Breast epithelium (tissue), 4 donors: ENCODE measurements at regions not wholly inside any gene's neighbourhood (a gene's known extent, or its start where the extent isn't known, plus 50 kb on each side); places are given as distances from the start of the nearest gene placed in this dataset.

Source experiments
- DNase-seq, 2 donors: peaks; one replicate each; pipeline ENCODE4 v3.0.0-alpha.2; 2019; ENCODE audit warnings: low spot score in 2 of 2
- H3K27ac ChIP-seq, 2 donors: fragments of 200-600 bp; sonication (generic) in 1 of 2; one replicate each; pipeline ENCODE4 v1.5.1; 2016 to 2019; ENCODE audit warnings: mild to moderate bottlenecking in 1 of 2
- H3K27me3 ChIP-seq, 2 donors: fragments of 200-600 bp; sonication (generic) in 1 of 2; one replicate each; pipeline versions ENCODE4 v1.5.1 to v1.6.0; 2017 to 2019; ENCODE audit warnings: control low read depth in 1 of 2, mild to moderate bottlenecking in 1 of 2
- H3K36me3 ChIP-seq: fragments of 200-600 bp; one replicate; pipeline ENCODE4 v1.5.1; 2019
- H3K4me1 ChIP-seq, 2 donors: fragments of 200-600 bp; sonication (generic); one replicate each; pipeline ENCODE4 v1.5.1; 2016 to 2019; ENCODE audit warnings: control low read depth in 1 of 2
- H3K4me3 ChIP-seq, 3 donors: fragments of 200-600 bp; sonication (generic); 1 replicate in 2 of 3; 2 replicates in 1 of 3; pipeline ENCODE4 v1.5.1; 2016 to 2019; ENCODE audit warnings: mild to moderate bottlenecking in 3 of 3, moderate library complexity in 2 of 3
- H3K9me3 ChIP-seq, 2 donors: fragments of 200-600 bp; sonication (generic) in 1 of 2; one replicate each; pipeline ENCODE4 v1.5.1; 2016 to 2019; ENCODE audit warnings: control low read depth in 1 of 2
- POLR2A ChIP-seq: fragments of 450-650 bp; IDR thresholded peaks from one replicate; pipeline ENCODE4 v1.6.1; 2016; ENCODE audit warnings: antibody characterized with exemption, mild to moderate bottlenecking, moderate library complexity
- POLR2AphosphoS5 ChIP-seq, 3 donors: sonication (generic); formaldehyde crosslinking; IDR thresholded peaks; one replicate each; pipeline ENCODE4 v1.6.1; 2017; ENCODE audit warnings: antibody characterized with exemption in 3 of 3
- intact Hi-C: fragments of 100-400 bp; cut with DNase I; formaldehyde crosslinking; loops from one replicate; pipeline ENCODE4 v1.15.1; 2023; ENCODE audit warnings: low total_unique reads
- TF ChIP-seq, protein P1 (sequence below), 3 donors: fragments of 450-650 bp; IDR thresholded peaks; one replicate each; pipeline ENCODE4 v1.5.1; 2016 to 2017; ENCODE audit warnings: antibody characterized with exemption in 3 of 3, mild to moderate bottlenecking in 3 of 3, moderate library complexity in 3 of 3

- DNase-seq: no peak
- Histone ChIP-seq H3K4me1 (no peaks in the 10 kb centered on the region), H3K27ac (no peak overlapping the region), H3K27me3 (no peaks in the 10 kb centered on the region), H3K4me3 (no peak overlapping the region), H3K36me3 (no peaks in the 10 kb centered on the region), H3K9me3 (no peaks in the 10 kb centered on the region)
- TF ChIP-seq POLR2A: no peak
- TF ChIP-seq POLR2AphosphoS5 (IDR thresholded peaks at IDR 0.05): no peak
- TF ChIP-seq, protein P1, sequence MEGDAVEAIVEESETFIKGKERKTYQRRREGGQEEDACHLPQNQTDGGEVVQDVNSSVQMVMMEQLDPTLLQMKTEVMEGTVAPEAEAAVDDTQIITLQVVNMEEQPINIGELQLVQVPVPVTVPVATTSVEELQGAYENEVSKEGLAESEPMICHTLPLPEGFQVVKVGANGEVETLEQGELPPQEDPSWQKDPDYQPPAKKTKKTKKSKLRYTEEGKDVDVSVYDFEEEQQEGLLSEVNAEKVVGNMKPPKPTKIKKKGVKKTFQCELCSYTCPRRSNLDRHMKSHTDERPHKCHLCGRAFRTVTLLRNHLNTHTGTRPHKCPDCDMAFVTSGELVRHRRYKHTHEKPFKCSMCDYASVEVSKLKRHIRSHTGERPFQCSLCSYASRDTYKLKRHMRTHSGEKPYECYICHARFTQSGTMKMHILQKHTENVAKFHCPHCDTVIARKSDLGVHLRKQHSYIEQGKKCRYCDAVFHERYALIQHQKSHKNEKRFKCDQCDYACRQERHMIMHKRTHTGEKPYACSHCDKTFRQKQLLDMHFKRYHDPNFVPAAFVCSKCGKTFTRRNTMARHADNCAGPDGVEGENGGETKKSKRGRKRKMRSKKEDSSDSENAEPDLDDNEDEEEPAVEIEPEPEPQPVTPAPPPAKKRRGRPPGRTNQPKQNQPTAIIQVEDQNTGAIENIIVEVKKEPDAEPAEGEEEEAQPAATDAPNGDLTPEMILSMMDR (IDR thresholded peaks at IDR 0.05): no peak
- intact Hi-C loops: no loop called here
These were observed 101.0 kb downstream of the FOXG1 start for GRCh38 chr14:28867571-28867970.

- no peaks in the 10 kb centered on the region for H3K36me3 ChIP-seq
- intact Hi-C loops: no loop called here
- peaks cover 0 to 3% of the 10 kb centered on the region in 2 donors for H3K27me3 ChIP-seq
- no peaks in the 10 kb centered on the region for H3K9me3 ChIP-seq
- no peak overlapping the region for H3K27ac ChIP-seq
- no peaks in the 10 kb centered on the region for H3K4me1 ChIP-seq
- TF ChIP-seq, protein P1 (IDR thresholded peaks at IDR 0.05): no peak
- no peak for TF ChIP-seq POLR2A
- no peak for TF ChIP-seq POLR2AphosphoS5 (IDR thresholded peaks at IDR 0.05)
- no peak overlapping the region for H3K4me3 ChIP-seq
- DNase-seq: no peak
These were observed 103.5 kb downstream of the FOXG1 start for GRCh38 chr14:28870033-28870564.

GRCh38 chr14:28875934-28876571 is 109.5 kb downstream of the FOXG1 start:
- no peaks in the 10 kb centered on the region for H3K4me1 ChIP-seq
- intact Hi-C loops: no loop called here
- H3K9me3 ChIP-seq: no peaks in the 10 kb centered on the region
- peaks cover 0 to 6% of the 10 kb centered on the region in 2 donors for H3K27me3 ChIP-seq
- DNase-seq: no peak
- no peak overlapping the region for H3K27ac ChIP-seq
- H3K4me3 ChIP-seq: no peak overlapping the region
- no peak for TF ChIP-seq POLR2A
- TF ChIP-seq, protein P1 (IDR thresholded peaks at IDR 0.05): no peak
- TF ChIP-seq POLR2AphosphoS5 (IDR thresholded peaks at IDR 0.05): no peak
- H3K36me3 ChIP-seq: no peaks in the 10 kb centered on the region

- Histone ChIP-seq H3K9me3 (no peaks in the 10 kb centered on the region), H3K27me3 (peaks cover 0 to 6% of the 10 kb centered on the region in 2 donors)
These were observed 110.0 kb downstream of the FOXG1 start for GRCh38 chr14:28876572-28876945.

GRCh38 chr14:28877923-28878322 is 111.3 kb downstream of the FOXG1 start:
- no peaks in the 10 kb centered on the region for H3K4me1 ChIP-seq
- no peak overlapping the region for H3K4me3 ChIP-seq
- H3K36me3 ChIP-seq: no peaks in the 10 kb centered on the region
- no peak for TF ChIP-seq POLR2AphosphoS5 (IDR thresholded peaks at IDR 0.05)
- TF ChIP-seq, protein P1 (IDR thresholded peaks at IDR 0.05): no peak
- no peak for TF ChIP-seq POLR2A
- peaks cover 0 to 6% of the 10 kb centered on the region in 2 donors for H3K27me3 ChIP-seq
- DNase-seq: no peak
- intact Hi-C loops: no loop called here
- H3K27ac ChIP-seq: no peak overlapping the region
- no peaks in the 10 kb centered on the region for H3K9me3 ChIP-seq

More at GRCh38 chr14:28876572-28876945, 110.0 kb downstream of the FOXG1 start:
- no peak for DNase-seq
- no peak overlapping the region for H3K27ac ChIP-seq
- no peaks in the 10 kb centered on the region for H3K4me1 ChIP-seq
- intact Hi-C loops: no loop called here
- no peak for TF ChIP-seq POLR2AphosphoS5 (IDR thresholded peaks at IDR 0.05)
- TF ChIP-seq POLR2A: no peak
- TF ChIP-seq, protein P1 (IDR thresholded peaks at IDR 0.05): no peak
- no peak overlapping the region for H3K4me3 ChIP-seq
- H3K36me3 ChIP-seq: no peaks in the 10 kb centered on the region
